Suprapubic skin (tissue), 4 donors: ENCODE measurements at regions not wholly inside any gene's neighbourhood (a gene's known extent, or its start where the extent isn't known, plus 50 kb on each side); places are given as distances from the start of the nearest gene placed in this dataset.

ENCODE experiments used
- DNase-seq, 2 donors: peaks; one replicate each; pipeline ENCODE4 v3.0.0-alpha.2; 2019; ENCODE audit warnings: low spot score in 2 of 2
- H3K27ac ChIP-seq: fragments of 200-600 bp; sonication (generic); one replicate; pipeline ENCODE4 v1.5.1; 2019
- H3K27me3 ChIP-seq: fragments of 200-600 bp; sonication (generic); one replicate; pipeline ENCODE4 v1.5.1; 2019
- H3K36me3 ChIP-seq: fragments of 200-600 bp; sonication (generic); one replicate; pipeline ENCODE4 v1.5.1; 2019
- H3K4me1 ChIP-seq: fragments of 200-600 bp; sonication (generic); one replicate; pipeline ENCODE4 v1.5.1; 2019
- H3K4me3 ChIP-seq: fragments of 200-600 bp; sonication (generic); one replicate; pipeline ENCODE4 v1.5.1; 2019; ENCODE audit warnings: mild to moderate bottlenecking
- H3K9me3 ChIP-seq: fragments of 200-600 bp; sonication (generic); one replicate; pipeline ENCODE4 v1.5.1; 2019
- CTCF ChIP-seq, 2 donors: fragments of 200-600 bp in 1 of 2; fragments of 450-650 bp in 1 of 2; sonication (generic) in 1 of 2; IDR thresholded peaks; one replicate each; pipeline ENCODE4 v1.5.1; 2016 to 2019; ENCODE audit warnings: antibody characterized with exemption in 2 of 2, mild to moderate bottlenecking in 1 of 2, moderate library complexity in 1 of 2
- EP300 ChIP-seq: sonication (generic); formaldehyde crosslinking; IDR thresholded peaks from one replicate; pipeline ENCODE4 v1.6.1; 2017; ENCODE audit warnings: antibody characterized with exemption
- POLR2A ChIP-seq, 2 donors: fragments of 450-650 bp; IDR thresholded peaks; one replicate each; pipeline ENCODE4 v1.6.1; 2017; ENCODE audit warnings: antibody characterized with exemption in 2 of 2, mild to moderate bottlenecking in 2 of 2, moderate library complexity in 2 of 2
- POLR2AphosphoS5 ChIP-seq, 3 donors: sonication (generic); formaldehyde crosslinking; IDR thresholded peaks; one replicate each; pipeline ENCODE4 v1.6.1; 2017; ENCODE audit warnings: antibody characterized with exemption in 3 of 3
- WGBS: methylation state at CpG from one replicate; pipeline ENCODE4 v1.1.5; 2018; 5-methylcytosine and 5-hydroxymethylcytosine counted together

- TF ChIP-seq POLR2AphosphoS5 (IDR thresholded peaks at IDR 0.05) (no peak), CTCF (IDR thresholded peaks at IDR 0.05) (no peak), POLR2A (IDR thresholded peaks at IDR 0.05) (no peak), EP300 (no peak)
- WGBS: 71% methylated on average over 4 of the region's 4 CpGs
- Histone ChIP-seq H3K27ac (no peak overlapping the region), H3K27me3 (peaks cover 25% of the 10 kb centered on the region), H3K4me1 (no peaks in the 10 kb centered on the region), H3K4me3 (no peak overlapping the region), H3K36me3 (no peaks in the 10 kb centered on the region), H3K9me3 (no peaks in the 10 kb centered on the region)
- no peak for DNase-seq
Measured at GRCh38 chr15:70420086-70420947, 322.6 kb upstream of the TLE3 start.

- Histone ChIP-seq H3K27ac (no peak overlapping the region), H3K27me3 (peaks cover 23% of the 10 kb centered on the region), H3K4me1 (no peaks in the 10 kb centered on the region), H3K4me3 (no peak overlapping the region), H3K9me3 (no peaks in the 10 kb centered on the region), H3K36me3 (no peaks in the 10 kb centered on the region)
- DNase-seq: no peak
- WGBS: 81% methylated on average over 11 of the region's 11 CpGs
- TF ChIP-seq POLR2AphosphoS5 (IDR thresholded peaks at IDR 0.05) (no peak), POLR2A (IDR thresholded peaks at IDR 0.05) (no peak), EP300 (no peak)
Measured at GRCh38 chr15:70418943-70419342, 321.2 kb upstream of the TLE3 start.

GRCh38 chr15:70417535-70417934 is 319.8 kb upstream of the TLE3 start:
- H3K4me3 ChIP-seq: no peak overlapping the region
- no peak for TF ChIP-seq EP300
- no peak overlapping the region for H3K27ac ChIP-seq
- no peaks in the 10 kb centered on the region for H3K9me3 ChIP-seq
- no peaks in the 10 kb centered on the region for H3K4me1 ChIP-seq
- H3K27me3 ChIP-seq: peaks cover 11% of the 10 kb centered on the region
- 92% methylated on average over 5 of the region's 6 CpGs for WGBS
- H3K36me3 ChIP-seq: no peaks in the 10 kb centered on the region
- peak in 1 of 2 donors; percentile 8 for DNase-seq

- no peak for TF ChIP-seq CTCF (IDR thresholded peaks at IDR 0.05)
- TF ChIP-seq EP300: no peak
- TF ChIP-seq POLR2AphosphoS5 (IDR thresholded peaks at IDR 0.05): no peak
- no peak for TF ChIP-seq POLR2A (IDR thresholded peaks at IDR 0.05)
- Histone ChIP-seq H3K4me1 (no peaks in the 10 kb centered on the region), H3K27me3 (peaks cover 8% of the 10 kb centered on the region), H3K36me3 (no peaks in the 10 kb centered on the region), H3K27ac (no peak overlapping the region), H3K4me3 (no peak overlapping the region), H3K9me3 (no peaks in the 10 kb centered on the region)
- DNase-seq: no peak
- 93% methylated on average over 2 of the region's 2 CpGs for WGBS
Measured at GRCh38 chr15:70416829-70417228, 319.1 kb upstream of the TLE3 start.

GRCh38 chr15:70415398-70415797 is 317.7 kb upstream of the TLE3 start:
- Histone ChIP-seq H3K4me3 (no peak overlapping the region), H3K27me3 (peaks cover 8% of the 10 kb centered on the region), H3K27ac (no peak overlapping the region), H3K4me1 (no peaks in the 10 kb centered on the region), H3K36me3 (no peaks in the 10 kb centered on the region), H3K9me3 (no peaks in the 10 kb centered on the region)
- no peak for TF ChIP-seq CTCF (IDR thresholded peaks at IDR 0.05)
- no peak for TF ChIP-seq EP300
- 74% methylated on average over 18 of the region's 18 CpGs for WGBS
- no peak for DNase-seq

- no peak for DNase-seq
- Histone ChIP-seq H3K27ac (no peak overlapping the region), H3K9me3 (no peaks in the 10 kb centered on the region), H3K4me1 (no peaks in the 10 kb centered on the region), H3K4me3 (no peak overlapping the region), H3K36me3 (no peaks in the 10 kb centered on the region), H3K27me3 (peaks cover 8% of the 10 kb centered on the region)
- 79% methylated on average over 5 of the region's 5 CpGs for WGBS
- TF ChIP-seq EP300: no peak
- TF ChIP-seq CTCF (IDR thresholded peaks at IDR 0.05): no peak
- no peak for TF ChIP-seq POLR2AphosphoS5 (IDR thresholded peaks at IDR 0.05)
- no peak for TF ChIP-seq POLR2A (IDR thresholded peaks at IDR 0.05)
Measured at GRCh38 chr15:70414626-70415025, 316.9 kb upstream of the TLE3 start.
